CD4-positive, alpha-beta T cell treated with Interleukin-12 subunit alpha and Interleukin-12 subunit beta, for 1 hour (primary cell): ENCODE measurements at regions not wholly inside any gene's neighbourhood (a gene's known extent, or its start where the extent isn't known, plus 50 kb on each side); places are given as distances from the start of the nearest gene placed in this dataset.
"Not testable (repeated sequence)": the region's sequence is repeated elsewhere in the genome, so short reads cannot be mapped to it uniquely, and the experiment has no call there.

Source experiments
- DNase-seq: peaks from one replicate; pipeline ENCODE4 v3.0.0-alpha.2; 2020

DNA sequence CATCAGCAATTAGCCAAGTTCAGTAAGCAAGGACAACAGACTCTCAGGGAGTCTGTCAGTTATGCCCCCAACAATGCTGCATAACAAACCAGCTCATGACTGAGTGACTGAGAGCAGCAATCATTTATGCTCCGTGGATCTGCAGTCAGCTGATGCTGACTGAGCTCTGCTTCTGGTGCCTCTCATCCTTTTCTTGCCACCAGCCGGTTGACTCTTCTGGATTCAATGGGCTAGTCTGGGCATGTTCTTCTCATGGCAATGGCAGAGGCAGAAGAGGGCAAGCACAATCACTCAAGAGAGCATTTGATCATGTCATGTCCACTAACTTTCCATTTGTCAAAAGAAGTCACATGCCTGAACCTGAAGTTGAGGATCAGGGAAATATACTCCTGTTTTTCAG lies 157.0 kb upstream of the NTRK2 start:
- no peak for DNase-seq

- DNase-seq, result no peak
These were observed 156.1 kb upstream of the NTRK2 start for GRCh38 chr9:84513473-84513872.

GRCh38 chr9:84513979-84514378 lies 155.6 kb upstream of the NTRK2 start:
- DNase-seq, result no peak

DNA sequence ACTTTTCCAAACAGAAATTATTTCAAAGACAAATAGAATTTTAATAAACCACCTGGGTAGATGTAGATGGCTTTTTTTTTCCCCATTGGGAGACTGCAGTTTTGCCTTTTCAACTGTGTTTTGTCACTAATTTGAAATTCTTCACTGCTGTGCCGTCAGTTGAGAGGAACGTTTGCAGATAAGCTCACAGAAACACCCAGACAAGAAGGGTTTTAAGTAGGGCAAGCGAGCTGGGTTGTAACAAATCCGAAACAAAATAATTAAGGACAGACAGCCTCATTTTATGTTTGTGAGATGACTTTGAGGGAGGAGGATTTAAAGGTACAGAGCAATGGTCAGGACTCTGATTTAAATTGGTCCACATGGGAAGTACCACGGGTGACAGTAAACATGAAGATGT lies 155.1 kb upstream of the NTRK2 start:
- DNase-seq, result no peak

- no peak for DNase-seq
These were observed 152.5 kb upstream of the NTRK2 start for GRCh38 chr9:84517026-84517425.

GRCh38 chr9:84519413-84519812 lies 150.1 kb upstream of the NTRK2 start:
- no peak for DNase-seq

- DNase-seq, result no peak
These were observed 148.3 kb upstream of the NTRK2 start for GRCh38 chr9:84521208-84521607.

- DNase-seq, result not testable (repeated sequence)
These were observed 143.3 kb upstream of the NTRK2 start for GRCh38 chr9:84526211-84526610.

GRCh38 chr9:84527060-84527720 lies 142.3 kb upstream of the NTRK2 start:
- not testable (repeated sequence) for DNase-seq

DNA sequence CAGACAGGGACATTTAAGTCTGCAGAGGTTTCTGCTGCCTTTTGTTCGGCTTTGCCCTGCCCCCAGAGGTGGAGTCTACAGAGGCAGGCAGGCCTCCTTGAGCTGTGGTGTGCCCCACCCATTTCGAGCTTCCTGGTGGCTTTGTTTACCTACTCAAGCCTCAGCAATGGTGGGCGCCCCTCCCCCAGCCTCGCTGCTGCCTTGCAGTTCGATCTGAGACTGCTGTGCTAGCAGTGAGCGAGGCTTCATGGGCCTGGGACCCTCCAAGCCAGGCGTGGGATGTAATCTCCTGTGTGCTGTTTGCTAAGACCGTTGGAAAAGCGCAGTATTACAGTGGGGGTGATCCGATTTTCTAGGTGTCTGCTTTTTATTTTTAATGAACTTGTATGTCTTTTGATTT lies 133.6 kb upstream of the NTRK2 start:
- not testable (repeated sequence) for DNase-seq

DNA sequence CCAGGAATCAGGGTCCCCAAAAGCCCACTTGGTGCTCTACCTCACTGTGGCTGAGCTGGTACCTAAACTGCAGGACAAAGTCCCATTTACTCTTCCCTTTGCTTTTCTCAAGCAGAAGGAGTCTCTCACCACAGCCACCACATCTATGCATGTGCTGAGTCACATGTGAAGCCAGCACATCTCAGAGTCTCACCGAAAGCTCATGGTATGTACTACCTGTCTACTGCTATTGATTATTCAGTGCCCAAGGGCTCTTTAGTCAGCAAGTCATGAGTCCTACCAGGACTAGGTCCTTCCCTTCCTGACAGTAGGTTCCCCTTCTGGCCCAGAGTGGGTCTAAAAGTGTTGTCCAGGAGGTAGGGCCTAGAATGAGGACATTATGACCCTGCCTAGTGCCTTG lies 130.7 kb upstream of the NTRK2 start:
- DNase-seq, result no peak

DNA sequence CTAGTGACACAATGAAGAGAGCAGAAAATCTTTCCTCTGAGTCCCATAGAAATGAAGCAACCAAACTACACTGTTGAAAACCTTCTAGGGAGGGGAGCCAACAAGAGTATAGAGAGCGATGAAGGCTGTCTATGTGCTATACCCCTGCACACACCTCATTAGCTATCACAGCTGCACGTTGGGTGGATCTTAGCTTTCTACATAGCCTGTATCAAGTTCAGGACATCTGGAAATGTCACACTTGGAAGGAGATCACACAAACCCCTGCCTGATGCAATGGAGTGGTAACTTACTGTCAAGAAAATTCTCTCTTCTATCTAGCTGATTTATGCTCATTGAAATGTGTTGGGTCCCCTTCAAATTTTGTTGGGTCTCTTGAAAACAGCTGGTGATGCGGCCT lies 127.0 kb upstream of the NTRK2 start:
- no peak for DNase-seq

- no peak for DNase-seq
These were observed 115.4 kb upstream of the NTRK2 start for GRCh38 chr9:84554069-84554664.

- DNase-seq, result no peak
These were observed 113.0 kb upstream of the NTRK2 start for GRCh38 chr9:84556556-84556955.

DNA sequence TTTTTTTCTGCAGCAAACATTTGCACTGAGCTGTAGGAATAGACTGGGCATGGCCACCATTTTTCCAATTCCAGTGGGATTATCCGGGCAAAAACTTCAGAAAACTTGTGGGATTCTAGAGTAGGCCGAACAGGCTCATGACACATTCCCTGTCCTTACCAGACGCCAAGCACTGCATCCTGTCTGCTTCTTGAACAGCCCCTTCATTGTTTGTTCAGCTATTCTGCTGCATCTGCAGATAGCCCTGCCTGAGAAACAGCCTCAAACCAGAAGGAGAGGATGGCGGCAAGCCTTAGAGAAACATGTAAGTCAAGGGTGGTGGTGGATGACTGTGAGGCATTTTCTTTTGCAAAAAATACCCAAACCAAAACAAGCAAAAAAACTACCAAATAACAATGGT lies 111.8 kb upstream of the NTRK2 start:
- no peak for DNase-seq

DNA sequence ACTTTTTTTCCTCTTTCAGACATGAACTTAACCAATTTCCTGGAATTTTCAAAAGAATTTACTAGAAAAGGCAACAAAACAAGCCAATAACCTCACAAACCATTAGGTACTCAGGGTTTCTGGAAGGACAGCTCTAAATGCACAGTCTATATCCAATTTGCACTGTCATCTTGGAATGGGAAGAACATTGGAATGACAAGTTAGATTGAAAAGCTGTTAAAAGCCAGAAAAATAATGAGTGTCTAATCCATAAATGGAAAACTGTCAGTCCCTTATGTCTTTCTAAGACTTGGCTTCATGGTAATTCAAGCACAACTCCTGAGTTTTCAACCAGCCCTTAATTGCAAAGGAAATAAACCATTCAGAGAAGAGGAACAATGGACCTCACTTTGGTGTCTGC lies 105.8 kb upstream of the NTRK2 start:
- no peak for DNase-seq

DNA sequence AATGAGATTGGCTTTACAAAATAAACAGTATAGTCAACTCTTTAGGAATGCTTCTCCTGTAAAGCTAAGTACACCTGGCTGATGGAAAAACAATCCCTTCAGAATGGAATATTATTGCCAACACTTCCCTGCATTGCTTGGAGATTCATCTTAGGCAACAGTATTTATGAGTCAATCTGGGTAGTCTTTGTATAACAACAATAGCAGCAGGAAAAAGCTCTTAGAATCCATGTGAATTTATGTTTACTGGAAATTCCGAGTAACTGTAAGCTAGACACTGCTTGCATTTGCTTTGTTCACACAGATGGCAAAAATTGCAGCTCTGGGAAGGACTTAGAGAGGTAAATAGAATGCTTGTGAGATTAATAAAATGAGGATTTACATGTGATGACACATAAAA lies 101.7 kb upstream of the NTRK2 start:
- DNase-seq, result no peak

DNA sequence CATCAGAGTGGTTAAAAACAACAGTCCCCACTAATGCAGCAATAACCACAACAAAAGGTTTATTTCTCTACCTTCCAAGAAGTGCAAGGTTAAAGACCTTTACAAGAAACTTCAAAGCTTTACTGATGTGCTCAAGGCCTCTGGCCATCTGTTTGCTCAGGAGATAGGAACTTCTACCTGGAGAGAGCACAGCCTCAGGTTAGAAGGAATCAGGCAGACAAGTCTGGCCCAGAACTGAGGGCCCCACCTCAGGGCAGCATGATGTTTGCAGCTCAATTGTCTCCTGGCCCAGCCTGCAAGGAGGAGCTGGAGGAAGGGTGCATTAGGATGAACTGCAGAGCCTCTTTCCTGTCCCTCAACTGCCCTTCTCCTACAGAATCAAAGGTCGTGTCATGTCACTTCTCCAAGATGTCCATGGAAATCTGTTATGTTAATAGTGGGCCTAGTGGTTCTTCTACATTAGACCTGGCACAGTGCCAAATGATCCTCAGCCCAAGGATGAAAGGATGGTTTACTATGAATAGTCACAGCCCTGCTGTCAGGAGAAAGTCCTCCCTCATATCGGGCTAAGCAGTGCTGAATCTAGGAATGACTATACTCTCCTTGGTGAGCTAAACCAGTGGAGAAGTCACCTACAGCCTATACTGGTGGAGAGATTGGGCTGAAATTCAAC lies 98.9 kb upstream of the NTRK2 start:
- no peak for DNase-seq

GRCh38 chr9:84573083-84573482 lies 96.4 kb upstream of the NTRK2 start:
- DNase-seq, result no peak

DNA sequence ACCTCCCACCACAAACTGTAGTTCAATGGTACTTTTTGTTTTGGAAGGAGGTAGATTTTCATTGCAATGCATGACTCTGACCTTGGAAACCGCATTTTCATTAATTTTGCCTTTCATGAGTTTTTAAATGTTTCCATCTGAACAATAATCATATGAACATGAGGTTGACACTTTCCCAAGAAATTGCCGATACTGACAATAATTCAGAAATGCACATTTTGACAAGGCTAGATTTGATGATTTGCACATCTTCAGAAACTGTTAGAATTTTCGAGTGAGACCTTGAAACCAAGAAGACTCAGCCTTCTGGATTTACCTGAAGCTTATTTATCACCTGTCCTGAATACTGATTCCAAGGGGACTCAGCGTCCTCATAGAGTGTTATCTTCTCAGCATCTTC lies 93.8 kb upstream of the NTRK2 start:
- no peak for DNase-seq

- no peak for DNase-seq
These were observed 85.7 kb upstream of the NTRK2 start for GRCh38 chr9:84583866-84584265.

GRCh38 chr9:84586662-84587061 lies 82.9 kb upstream of the NTRK2 start:
- no peak for DNase-seq

GRCh38 chr9:84587153-84587552 lies 82.4 kb upstream of the NTRK2 start:
- DNase-seq, result no peak

- no peak for DNase-seq
These were observed 80.0 kb upstream of the NTRK2 start for GRCh38 chr9:84589542-84589941.

- no peak for DNase-seq
These were observed 78.8 kb upstream of the NTRK2 start for GRCh38 chr9:84590706-84591105.
